ENCODE measurements at regions not wholly inside any gene's neighbourhood (a gene's known extent, or its start where the extent isn't known, plus 50 kb on each side); places are given as distances from the start of the nearest gene placed in this dataset.
"Not testable (repeated sequence)": the region's sequence is repeated elsewhere in the genome, so short reads cannot be mapped to it uniquely, and the experiment has no call there.

DNA sequence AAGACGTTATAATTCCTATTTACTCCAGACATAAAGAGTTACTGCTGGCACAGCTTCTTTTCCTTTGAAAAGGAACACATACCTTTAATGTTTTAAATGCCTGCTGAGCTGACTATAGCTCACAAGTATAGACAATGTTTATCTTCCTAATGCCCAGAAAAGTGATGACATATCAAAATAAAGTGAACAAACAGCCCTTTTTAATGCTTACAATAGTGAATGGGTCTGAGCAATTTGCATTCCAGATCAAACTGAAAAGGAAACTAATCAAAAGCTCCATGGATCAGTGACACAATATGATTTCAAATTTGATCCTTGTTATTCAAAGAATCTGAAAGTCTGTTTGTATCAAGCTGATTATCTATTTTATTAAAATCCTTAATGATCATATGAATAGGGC lies 233.6 kb upstream of the SEMA3E start:
- DNase-seq = no peak

DNA sequence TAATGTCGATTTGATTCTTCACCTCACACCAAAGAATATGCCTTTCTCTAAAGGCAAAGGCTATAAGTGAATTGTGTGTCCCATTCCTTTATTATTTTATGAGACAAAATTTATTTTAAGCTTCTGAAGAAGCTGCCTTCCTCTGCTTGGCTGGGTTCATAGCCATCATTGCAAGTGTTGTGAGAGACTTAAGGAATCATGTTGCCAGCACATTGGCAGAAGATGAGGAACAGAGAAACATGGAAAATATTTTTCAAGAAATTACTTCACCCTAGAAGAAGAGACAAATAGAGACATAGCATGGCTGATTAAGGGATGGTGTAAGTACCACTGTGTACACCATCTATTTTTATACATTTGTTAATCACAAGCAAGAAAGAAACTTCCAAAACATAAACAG lies 230.1 kb upstream of the SEMA3E start:
- no peak for DNase-seq

DNA sequence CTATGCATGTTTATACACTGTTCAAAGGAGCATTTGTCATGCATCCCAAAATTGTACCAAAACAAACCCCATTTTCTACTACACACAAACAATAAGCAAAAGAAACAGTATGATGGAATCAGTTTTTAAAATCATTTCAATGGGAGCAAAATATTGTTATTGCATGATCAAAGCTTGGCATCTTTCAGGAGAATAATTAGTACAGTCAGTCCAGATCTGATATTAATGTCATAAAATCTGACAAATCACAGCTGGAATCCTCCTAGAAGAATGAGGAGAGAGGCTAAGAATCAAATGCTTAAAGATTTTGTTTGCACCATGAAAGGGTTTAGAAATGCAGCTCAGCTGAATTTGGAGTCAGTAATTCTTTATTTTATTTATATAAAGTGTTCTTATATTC lies 229.7 kb upstream of the SEMA3E start:
- DNase-seq = no peak

DNA sequence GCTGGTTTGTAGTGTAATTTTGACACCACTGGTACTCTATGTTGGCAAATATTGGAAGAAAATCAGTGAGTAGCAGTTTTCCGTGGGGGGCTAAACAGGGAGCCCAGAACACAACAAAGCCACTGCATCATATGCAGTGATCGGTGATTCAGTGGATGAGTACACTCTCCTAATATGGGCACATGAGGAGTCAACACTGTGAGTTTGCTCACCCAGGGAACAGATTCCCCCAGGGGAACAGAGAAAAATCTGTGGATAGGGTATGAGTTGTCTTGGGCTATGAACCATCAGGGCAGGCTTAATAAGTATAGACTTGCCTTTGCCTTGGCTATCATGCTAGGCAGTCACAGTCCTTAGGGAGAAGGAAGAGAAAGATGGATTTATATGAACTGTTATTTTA lies 227.7 kb upstream of the SEMA3E start:
- no peak for DNase-seq

DNA sequence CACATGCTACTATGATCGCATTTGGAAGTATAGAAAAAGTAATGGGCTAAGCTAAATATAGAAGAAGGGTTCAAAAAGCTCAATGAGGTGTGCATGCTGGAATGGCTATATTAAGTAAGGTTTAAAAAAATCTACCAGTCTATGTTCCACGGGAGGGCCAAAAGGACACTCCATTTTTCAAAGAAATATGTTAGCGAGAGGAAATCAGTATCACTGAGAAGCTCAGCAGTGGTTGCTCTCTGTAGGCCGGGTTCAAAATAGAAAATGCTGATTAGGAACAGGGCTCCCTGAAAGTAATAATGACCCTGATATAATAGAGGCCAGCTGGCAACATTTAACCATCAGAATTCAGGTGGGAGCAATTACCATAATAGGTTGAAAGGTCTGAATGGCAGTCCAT lies 224.5 kb upstream of the SEMA3E start:
- DNase-seq = no peak

DNA sequence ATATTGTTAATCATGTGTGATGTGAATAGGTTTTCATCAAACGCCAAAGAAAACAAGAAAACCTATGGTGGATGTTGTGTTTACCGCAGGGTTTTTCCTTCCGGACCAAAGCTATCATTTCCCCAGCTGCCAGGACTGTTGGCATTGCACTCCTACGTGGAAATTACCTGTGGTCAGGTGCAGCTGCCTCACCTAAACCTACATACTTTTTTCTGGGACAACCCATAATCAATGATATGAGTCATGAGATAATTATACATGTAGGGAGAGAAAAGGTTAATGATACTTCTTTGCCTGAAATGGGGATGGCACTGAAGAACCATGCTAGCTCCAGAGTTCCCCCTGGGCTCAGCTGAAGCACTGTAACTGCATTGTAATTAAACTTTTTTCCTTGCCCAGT lies 223.6 kb upstream of the SEMA3E start:
- no peak for DNase-seq

DNA sequence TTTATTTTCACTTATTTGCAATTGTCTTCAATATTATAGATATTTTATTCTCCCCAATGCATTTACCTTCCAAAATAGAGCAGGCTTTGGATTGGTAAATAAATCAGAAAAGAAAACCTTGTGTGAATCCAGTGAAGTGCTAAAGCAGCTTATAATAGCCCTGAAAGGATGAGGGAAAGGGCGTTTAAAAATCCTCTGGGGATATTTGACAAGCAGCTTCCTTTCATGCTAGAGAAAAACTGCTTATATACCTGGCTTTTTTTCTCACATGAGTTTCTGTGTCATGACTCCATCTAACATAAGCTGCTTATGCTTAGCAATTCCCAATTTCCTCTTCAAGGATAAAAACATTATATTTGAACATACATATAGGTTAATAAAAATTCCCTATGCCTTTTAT lies 221.6 kb upstream of the SEMA3E start:
- peak; percentile 53 for DNase-seq

DNA sequence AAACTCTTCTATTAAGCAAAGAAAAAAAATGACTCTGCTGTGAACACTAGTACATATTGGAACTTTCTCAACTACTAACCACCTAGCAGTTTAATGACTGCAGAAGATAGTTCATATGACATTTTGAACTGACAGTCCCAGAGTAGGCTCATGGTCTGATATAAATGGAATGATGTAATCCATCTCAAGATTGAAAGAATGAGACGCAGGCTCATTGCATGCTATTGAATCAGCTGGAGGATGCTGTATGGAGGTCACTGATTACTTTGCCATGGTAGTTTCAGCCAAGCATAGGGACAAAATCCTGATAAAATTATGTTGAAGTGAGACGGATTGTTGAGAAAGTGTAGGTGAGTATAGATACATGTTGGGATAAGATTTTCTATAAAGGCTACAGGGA lies 217.6 kb upstream of the SEMA3E start:
- no peak for DNase-seq

DNA sequence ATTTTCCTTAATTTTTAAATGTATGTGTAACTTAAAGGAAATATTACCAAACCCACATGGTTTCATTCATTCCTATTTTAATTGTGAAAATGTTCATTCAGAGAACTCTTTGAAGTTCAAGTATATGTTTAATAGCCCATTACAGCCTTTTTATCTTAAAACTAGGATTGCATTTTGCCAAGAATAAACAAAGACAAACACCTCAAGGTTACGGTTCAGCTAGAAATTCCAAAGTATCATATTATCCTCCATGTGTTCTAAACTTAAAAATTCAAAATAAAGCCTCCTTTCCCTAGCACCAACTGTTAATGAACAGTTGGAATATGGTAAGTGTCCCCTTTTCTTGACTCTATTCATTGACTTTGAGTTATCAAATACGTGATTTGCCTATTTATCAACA lies 215.6 kb upstream of the SEMA3E start:
- no peak for DNase-seq

DNA sequence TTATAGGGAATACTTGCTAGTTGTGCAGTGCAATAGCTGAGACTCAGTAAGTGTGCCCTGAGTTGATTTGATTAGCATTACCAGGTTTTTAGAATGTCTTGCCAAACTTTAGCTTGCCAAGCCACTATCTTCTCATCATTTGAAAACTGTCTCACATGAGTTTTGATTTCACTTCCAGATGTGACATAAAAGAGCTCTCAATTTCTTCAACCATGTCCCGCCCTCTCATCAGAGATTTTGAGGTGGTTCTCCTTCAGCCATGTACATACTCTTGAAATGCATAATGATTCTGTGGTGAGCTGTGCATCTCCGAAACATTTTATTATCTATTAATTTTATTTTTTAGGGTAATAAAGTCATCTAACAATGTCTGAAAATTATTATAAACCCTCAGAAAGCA lies 215.0 kb upstream of the SEMA3E start:
- DNase-seq = no peak

DNA sequence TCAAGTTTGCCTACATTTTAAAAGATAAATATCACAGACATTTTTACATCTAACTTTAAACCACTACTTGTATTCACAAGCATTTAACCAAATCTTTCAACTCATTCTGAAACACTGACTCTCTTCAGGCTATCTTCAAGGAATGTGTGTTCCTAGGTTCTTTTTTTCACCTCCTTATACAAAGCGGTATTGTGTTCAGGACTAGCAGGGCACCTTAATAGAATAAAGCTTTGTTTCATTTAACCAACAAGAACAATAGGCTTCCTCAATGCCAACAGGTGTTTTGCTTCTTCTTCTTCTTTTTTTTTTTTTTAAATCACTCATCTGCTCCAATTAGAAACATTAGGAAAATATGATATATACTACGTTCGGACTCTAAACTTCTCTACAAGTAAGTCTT lies 212.9 kb upstream of the SEMA3E start:
- no peak for DNase-seq

DNA sequence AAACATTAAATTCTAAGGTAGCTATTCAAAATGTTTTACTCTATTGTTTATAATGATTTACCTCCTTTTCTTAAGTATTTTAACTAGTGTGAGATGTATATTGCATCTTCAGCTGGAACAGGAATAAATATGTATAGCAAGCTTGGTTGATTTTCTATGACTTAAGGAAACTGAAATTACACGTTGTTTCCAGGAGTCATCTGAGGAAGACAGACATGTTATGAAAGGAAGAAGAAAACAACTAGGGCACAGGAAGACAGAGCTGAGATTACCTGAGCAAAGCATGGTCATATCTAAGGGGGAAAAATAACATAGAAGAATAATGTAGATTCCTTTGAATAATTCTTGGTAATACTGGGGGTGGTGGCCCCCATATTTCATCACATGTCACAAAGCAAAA lies 210.9 kb upstream of the SEMA3E start:
- no peak for DNase-seq

DNA sequence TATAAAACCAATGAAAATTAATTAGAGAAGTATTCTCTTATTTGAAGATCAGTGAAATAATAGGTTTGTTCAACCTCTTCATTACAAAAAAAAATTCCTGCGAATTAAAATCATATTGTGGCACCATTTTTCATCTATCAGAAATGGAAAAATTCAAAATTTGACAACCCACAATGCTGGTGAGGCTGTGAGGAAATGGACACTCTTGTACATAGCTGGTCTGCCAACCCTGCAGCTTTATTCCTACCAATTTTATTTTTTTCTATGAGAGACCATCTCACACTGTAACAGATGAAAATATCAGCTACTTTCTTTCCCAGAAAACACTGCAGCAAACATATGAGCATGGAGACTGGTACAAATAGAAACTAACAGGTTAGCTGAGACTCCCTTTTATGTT lies 208.8 kb upstream of the SEMA3E start:
- DNase-seq = no peak

DNA sequence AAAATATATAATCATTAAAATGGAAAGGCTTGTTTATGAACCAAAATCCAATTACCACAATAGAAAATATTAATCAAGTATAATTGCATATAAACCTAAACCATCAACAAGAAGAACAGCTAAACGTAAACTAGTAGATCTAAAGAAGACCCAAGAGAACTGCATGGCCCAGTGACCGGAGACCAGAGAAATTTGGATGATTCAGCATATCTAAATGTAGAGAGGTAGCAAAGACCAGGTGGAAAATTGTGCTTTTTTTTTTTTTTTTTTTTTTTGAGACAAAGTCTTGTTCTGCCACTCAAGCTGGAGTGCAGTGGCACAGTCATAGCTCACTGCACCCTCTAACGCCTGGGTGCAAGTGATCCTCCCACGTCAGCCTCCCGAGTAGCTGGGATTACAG lies 207.2 kb upstream of the SEMA3E start:
- no peak for DNase-seq

DNA sequence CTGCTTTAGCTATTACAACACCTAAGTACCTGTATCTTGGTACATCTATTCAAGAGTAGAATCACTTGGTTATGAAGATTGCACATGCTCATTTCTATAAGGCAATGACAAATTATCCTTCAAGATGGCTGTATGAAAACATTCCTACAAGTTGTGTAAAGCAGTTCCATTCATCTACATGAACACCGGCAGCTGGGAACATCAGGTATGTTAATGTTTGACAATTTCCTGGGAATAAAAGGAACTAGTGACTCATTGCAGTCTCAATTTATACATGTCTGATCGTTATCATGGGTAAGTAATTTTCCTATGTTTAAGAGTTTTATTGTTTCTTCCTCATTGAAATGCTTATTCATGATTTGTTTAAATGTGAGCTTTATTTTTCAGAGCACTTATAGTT lies 203.2 kb upstream of the SEMA3E start:
- no peak for DNase-seq

DNA sequence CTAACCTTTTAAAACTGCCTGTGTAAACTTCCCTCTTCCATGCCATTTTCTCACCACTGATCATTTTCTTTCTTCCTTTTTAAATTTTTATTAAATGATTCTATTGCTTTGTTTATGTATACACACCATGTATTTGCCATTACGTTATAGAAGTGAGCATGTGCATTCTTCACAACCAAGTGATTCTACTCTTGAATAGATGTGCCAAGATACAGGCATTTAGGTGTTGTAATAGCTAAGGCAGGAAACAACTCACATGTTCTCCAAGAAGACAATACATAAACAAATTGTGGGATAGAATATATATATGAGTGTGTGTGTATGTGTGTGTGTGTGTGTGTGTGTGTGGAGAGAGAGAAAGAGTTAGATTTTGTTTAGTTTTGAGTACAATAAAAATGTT lies 202.6 kb upstream of the SEMA3E start:
- no peak for DNase-seq

DNA sequence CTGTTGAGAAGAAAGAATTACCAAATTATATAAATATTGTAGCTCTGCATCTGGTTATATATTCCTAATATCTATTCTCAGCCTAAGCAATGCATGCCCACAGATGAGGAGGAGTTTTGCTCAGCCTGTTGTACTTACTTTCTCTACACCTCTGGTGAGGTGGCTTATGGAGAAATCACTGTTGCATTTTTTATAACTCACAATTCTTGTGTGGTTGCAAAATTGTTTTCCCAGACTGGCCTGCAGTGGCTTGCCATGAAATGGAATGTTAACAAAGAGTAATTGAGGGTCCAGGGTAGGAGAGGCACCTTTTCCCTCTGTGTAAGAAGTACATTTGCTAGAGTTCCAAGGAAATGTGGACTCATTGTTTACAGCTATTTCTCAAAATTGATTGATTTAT lies 202.0 kb upstream of the SEMA3E start:
- DNase-seq = no peak

DNA sequence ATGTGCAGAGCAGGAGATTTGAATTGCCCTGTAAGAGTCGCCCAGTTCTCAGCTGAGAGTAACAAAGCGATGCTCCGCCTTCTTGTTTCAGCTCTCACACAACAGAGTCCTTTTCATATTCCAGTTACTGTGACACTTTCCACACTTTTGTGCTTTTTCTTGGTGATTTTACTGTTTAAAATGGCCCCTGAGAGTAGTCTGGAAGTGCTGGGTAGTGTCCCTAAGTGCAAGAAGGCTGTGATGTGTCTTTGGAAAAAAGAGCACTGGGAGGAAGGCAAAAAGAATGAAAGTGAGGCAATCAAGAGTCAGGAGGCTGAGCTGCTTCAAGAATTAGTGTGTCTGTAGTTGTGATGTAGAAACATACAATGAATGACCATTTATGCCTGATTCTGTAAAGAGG lies 201.2 kb upstream of the SEMA3E start:
- DNase-seq = no peak

DNA sequence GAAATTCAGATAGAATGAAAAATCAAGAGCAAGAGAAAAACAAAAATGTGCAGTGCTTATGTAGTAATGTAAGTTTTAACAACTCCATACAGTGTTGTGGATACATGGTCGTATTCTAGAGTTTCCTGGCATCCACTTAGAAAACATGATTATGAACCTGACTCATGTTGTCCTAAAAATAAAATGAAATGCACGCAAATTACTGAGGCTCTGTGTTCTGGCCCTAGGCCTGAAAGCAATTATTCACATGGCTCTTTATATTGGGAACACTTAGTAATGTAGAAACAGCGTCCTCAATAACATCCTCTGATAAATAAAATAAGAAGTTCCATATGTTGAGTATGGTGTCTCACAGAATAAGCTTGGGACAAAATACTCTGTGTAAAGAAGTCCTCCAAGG lies 200.2 kb upstream of the SEMA3E start:
- DNase-seq = no peak

DNA sequence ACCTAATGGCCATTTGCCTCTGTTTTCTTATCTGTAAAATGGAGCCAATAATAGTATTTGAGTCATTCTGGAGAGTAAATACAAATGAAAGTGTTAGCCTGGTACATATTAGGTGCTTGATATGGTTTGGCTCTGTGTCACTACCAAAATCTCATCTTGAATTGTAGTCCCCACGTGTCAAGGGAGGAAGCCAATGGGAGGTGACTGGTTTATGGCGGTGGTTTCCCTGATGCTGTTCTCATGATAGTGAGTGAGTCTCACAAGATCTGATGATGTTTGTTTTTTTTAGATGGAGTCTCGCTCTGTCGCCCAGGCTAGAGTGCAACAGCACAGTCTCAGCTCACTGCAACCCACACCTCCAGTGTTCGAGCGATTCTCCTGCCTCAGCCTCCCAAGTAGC lies 194.0 kb upstream of the SEMA3E start:
- no peak for DNase-seq

DNA sequence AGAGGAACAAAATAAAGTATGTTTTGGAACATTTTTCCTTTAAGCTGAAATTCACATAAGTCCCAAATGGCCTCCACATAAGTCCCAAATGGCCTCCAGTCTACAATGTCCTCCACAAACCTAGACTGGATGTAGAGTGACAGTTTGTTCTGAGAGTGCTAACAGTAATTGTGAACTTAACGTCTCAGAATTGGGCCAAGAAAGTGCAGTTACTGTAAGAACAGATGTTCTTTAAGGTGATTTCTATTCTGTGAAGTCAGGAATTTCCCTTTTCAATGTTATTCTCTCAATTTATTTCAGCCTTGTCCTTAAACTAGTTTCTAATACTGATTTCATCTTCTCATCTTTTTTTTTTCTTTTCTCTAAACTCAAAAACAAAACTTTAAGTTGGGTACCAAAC lies 188.7 kb upstream of the SEMA3E start:
- no peak for DNase-seq

DNA sequence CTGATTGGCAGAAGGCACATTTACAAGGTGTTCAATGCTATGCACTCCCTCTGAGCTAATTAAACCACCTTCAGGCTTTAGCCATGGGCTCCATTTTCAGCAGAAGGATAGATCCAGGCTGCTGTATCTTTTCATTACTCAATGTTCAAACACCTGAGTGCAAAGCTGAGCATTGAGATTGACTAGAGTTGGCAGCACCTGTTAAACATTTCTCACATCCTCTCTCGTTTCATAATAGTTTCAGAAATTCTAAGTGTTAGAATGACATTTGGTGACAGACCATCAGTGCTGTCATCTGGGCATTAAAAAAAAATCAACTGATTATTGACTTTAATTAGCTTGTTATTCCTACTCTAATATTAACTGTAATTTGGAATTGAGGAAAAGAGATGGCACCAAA lies 187.1 kb upstream of the SEMA3E start:
- peak; percentile 8 for DNase-seq

DNA sequence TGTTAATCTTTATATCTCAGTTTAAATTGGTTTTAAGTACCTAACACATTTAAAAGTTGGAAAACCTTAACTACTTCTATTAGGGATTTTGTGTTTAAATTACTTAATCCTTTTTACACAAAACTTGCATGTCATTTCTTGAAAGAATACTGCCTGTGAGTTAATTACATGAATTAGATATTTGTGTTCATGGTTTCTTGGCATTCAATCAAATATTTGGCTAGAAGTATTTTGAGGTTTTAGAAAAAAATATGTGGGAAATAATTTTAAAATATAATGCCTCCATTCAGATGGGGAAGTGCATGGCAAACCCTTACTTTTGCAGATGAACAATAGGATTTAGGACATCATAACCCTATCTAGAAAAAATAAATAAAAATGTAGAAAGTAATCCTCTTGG lies 186.5 kb upstream of the SEMA3E start:
- no peak for DNase-seq

DNA sequence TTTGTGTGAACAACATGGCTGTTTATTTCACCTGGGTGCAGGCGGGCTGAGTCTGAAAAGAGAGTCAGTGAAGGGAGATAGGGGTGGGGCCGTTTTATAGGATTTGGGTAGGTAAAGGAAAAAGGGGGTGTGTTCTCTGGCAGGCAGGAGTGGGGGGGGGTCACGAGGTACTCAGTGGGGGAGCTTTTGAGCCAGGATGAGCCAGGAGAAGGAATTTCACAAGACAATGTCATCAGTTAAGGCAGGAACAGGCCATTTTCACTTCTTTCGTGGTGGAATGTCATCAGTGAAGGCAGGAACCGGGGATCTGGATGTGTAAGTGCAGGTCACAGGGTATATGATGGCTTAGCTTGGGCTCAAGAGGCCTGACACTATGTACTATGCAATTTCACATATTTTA lies 184.8 kb upstream of the SEMA3E start:
- DNase-seq = not testable (repeated sequence)

DNA sequence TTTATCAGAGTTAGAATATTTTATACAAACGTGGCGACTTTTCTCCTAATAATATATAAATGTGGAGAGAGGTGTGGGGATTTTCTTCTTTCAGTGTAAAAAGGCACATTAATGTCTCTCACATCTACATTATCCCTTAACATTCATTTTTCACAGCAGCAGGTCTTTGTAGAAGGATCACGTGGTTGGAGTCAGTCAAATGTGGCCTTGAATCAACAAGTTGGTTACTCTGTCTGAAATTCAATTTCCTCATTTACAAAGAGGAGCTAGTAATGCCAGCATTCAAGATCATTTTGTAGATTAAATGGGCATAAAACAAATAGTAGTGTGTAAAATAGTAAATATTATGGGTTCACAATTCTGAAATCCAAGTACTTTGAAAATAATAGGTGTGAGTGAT lies 183.1 kb upstream of the SEMA3E start:
- no peak for DNase-seq

DNA sequence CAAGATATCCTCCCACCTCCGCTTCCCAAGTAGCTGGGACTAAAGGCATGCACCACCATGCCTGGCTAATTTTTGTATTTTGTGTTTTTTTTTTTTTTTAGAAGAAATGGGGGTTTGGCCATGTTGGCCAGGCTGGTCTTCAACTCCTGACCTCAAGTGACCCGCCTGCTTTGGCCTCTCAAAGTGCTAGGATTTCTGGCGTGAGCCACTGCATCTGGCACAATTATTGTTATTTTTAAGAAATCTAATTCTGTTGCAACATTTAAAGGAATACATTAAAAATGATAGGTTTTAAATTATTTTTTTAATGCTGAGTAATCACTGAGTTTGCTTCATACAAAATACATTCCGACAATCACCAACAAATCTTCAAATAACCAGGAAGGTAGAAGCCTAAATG lies 178.1 kb upstream of the SEMA3E start:
- no peak for DNase-seq

DNA sequence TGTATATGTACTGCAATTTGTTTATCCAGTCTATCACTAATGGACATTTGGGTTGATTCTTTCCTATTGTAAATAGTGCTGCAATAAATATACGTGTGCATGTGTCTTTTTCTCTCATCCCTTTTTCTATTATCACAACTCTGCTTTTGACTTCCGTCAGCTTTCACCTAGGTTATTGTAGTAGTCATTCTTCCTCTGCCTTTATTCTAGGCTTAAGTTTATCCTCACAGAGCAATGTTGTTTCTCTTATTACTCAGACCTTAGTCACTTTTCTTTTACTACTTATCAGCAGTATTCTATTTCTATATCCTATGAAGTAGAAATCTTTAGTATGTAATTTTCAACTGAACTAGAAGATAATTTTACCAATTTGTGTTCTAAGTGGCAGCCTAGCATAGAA lies 175.3 kb upstream of the SEMA3E start:
- DNase-seq = no peak
